ENCODE measurements at regions not wholly inside any gene's neighbourhood (a gene's known extent, or its start where the extent isn't known, plus 50 kb on each side); places are given as distances from the start of the nearest gene placed in this dataset.
"Not testable (repeated sequence)": the region's sequence is repeated elsewhere in the genome, so short reads cannot be mapped to it uniquely, and the experiment has no call there.

DNA sequence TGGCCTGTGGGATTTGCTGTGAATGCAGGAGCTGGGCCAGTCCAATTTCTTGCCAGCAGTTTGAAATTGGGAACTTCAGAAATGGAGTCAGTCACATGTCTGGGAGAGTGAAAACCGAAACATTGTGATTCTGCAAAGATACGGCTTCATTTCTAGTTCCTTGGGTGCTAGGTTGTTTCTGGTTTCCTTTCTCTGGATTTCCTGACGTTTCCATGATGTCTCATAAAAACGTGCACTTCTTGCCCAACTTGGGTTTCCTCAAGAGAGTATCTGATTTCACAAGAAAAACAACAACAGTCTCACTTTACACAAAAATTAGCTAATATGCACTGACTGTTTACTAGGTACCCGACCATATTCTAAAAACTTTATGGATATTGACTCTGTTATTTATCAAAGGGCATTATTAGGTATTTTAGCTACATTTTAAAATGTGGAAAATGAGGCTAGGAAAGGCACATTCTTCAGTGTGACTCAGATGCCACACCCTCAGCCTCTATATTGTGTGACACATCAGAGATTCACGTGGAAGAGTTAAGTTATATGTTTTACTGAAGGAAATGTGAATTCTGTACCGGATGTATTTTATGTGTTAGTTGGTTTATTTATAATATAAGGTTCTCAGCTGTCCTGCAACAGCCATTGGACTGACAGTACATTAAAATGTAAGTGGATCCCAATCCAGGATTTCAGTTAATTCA lies 225.0 kb upstream of the PUDP start:
- no peak for DNase-seq

DNA sequence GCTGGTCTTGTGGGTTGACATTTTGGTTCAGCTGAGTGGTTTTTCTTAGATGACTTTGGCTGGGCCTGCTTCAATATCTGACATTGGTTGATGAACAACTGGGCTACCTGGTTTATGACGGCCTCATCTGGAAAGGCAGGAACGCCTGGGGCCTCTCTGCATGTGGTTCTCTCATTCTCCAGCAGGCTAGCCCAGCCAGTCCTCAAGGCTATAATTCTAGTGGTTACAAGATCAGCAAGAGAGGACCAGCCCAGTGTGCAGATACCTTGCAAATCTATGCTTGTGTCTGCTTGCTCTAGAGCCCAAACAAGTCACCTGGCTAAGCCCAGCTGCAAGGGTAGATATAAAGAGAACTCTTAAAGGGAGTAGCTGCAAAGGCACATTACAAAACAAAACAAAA lies 214.2 kb upstream of the PUDP start:
- DNase-seq, result no peak

DNA sequence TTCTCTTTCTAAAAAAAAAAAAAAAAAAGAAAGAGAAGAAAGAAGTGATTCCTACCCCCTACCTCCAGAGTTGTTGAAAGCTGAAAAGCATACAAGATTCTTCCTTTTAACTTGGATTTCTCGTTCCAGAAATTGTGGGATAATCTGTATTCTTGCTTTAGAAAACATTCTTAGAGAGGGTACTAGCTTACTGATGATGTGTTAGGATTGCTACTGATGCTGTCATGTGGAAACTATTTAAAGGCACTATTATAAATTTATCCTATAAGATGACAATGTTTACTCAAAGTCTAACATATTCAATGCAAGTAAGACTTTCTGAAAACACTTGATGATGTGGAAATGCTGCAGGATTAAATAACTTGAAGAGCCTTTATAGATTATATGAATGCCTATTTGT lies 204.0 kb upstream of the PUDP start:
- no peak for DNase-seq

DNA sequence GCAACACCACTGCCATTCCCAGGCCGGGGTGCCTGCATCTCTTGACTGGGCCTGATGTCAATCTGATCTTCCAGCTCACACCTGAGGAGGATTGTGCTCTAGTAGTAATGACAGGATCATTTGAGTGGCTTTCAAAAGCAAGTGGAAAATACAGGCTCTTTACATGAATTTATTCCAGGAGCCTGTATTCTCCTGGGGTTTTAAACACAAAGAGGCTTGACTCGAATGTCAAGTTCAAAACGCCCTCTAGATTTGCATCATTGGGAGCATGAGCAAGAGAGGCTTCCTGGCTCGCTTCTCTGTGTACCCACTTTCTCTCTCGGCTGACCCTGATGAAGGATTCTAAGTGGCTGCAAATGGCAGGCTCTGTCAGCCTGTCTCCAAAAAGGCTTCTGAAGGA lies 199.5 kb upstream of the PUDP start:
- DNase-seq, result no peak

DNA sequence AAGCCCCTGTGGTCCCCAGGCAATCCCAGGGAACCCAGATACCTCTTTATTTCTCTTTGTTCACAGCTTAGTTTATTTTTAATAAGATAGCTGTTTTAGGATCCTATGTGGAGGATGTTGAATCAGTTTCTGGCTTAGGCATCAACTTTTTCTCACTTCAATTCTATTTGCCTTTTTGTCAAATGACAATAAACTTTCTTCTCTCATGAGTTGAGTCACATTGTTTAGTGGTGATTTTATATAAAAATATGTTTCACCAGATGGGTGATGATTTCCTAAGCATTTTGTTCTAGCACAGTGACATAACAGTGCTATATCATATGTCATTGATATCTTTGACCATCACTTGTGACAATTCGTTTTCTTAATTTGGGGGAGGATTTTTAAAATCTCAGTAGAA lies 198.1 kb upstream of the PUDP start:
- DNase-seq, result no peak

DNA sequence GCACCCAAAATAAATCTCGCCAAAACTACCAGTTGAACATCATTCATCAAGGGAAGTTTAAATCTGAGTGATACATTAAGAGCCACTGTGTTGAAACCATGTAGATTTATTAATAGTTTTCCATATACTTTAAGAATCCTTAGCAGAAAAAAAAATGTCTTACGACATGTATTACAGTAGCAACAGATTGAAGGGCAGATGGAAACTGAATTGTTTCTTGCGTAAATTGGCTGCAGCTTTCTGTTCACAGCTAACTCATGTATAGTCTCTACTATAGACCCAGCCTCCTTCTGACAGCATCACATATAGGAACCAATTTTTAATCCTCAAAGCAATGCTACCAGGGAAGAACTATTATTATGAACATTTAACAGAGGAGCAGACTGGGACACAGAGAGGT lies 195.2 kb upstream of the PUDP start:
- DNase-seq, result no peak

DNA sequence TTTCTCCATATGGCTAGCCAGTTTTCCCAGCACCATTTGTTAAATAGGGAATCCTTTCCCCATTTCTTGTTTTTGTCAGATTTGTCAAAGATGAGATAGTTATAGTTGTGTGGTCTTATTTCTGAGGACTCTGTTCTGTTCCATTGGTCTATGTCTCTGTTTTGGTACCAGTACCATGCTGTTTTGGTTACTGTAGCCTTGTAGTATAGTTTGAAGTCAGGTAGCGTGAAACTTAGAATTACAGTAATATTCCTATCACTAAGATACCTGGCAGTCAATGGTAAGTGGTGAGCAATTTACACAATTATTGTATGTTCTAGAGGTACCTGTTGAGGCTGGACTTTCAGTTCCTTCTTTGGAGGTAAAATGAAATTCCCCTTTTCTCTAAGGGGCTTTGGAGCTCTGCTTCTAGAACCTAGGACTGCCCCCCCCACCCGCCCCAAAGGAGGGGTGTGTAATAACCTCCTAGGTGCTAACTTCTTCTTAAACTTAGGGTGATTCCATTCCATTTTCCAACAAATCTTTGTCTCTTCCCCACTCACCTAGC lies 187.9 kb upstream of the PUDP start:
- not testable (repeated sequence) for DNase-seq

DNA sequence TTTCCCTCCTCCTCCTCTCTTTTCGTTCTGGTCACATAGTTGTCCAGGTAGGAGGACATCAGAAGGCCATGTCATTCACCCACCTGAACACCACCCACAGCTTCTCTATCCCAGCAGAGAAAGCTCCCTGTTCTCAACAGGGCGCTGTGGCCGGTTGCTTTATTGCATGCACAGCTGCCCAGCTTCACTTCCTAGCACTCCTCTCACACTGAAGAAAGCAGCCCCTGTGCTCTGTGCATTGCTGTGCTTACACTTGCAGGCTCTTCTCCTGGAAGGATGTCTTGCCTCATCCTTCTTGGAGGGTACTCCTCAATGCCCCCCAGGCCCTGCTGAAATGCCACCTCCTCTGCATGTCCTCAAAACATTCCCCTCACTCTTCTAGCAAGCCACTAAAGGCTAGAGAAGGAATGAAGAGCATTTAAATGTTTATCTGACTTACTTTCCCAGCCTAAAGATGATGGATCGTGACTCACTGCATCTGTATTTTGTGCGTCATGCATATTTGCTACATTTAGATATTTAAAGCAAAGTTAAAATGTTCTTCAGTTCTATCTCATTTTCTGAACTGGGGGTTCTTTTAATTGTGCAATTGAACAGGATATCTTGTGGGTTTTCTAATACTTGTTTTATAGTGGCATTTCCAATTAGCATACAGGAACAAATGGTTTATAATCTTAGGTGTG lies 186.4 kb upstream of the PUDP start:
- DNase-seq, result no peak

DNA sequence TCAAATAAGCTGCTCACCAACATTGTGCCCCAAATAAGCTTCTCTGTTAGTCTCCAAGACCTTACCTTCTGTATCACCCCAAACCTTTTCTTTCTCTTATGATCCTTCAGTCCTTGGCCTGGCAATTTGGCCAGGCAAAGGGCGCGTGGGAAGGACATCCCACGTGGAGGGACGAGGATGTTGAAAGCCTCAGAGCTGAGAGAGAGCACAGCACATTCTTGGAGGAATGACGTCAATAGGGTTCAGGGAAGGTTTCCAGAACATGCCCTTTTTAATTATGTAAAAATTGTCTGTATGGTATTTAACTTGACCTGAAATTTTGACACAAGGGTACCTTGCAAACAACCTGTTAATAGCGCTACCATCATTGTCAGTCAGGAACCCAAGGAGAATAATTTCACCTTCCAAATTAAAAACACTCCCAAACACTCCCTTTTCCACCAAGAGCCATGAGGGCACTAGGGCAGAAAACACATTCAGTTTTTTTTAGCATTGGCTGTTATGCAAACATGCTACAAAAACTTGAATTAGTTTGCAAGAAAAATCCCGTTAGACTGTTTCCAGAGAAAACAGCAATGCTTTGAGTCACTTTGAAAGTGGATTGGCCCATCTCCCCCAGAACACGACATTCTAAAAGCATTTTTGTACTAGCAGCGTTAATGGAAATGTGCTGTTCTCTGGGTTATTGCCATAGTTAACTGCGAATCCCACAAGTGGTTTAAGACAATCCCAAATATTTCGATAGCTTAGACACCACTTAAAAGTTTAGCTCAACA lies 183.2 kb upstream of the PUDP start:
- DNase-seq, result no peak

DNA sequence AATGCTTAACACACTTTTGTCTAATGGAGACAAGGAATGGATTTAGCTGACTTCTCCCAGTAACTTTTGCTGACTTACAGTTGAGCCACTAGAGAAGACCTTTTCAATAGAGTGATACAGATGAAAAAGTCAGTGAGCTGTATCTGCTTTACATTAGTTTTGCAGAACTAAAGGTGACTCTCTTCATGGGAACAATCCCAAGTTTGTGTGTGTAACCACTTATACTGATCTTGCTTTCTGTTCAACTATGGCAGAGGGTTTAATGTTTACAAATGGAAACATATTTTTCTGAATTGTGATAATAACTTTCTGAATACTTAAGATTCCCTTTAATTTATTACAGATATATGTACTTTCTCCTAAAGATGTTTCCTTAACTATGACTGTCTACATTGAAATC lies 182.6 kb upstream of the PUDP start:
- DNase-seq, result no peak

DNA sequence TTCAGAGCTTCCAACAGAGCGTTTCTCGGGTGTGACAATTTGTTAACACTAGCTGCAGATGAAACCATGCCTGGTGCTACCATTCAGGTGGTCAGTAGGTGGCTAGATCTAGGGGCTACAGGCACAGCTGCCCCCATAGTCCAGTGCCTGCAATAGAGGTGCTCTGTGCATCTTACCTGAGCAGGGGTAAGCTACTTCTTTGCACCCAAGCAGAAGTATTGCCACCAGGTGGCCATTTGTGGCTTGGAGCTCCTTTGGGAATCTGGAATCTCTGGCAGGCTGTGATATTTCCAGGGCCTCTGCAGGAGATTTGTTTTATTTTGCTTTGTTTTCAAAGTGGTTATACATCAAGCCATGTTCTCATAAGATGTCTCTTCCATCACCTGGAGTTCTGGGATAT lies 170.7 kb upstream of the PUDP start:
- no peak for DNase-seq

DNA sequence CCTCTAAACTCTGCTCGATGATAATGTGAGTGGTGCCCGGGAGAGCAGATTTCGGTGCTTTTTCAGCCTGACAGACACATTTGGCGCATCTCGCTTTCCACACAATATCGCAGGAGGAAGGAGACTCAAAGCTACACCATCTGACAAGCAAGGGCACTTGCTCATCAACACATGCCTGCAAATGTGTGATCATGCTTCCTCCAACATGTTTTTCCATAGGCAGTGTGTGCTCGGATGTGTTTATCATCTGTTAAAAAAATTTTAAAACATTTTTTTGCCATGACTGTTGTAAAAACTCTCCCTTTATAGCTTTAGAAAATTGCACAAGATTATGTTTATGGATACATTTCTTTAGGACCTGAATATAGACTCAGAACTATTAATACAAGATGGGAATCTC lies 170.3 kb upstream of the PUDP start:
- DNase-seq, result no peak

DNA sequence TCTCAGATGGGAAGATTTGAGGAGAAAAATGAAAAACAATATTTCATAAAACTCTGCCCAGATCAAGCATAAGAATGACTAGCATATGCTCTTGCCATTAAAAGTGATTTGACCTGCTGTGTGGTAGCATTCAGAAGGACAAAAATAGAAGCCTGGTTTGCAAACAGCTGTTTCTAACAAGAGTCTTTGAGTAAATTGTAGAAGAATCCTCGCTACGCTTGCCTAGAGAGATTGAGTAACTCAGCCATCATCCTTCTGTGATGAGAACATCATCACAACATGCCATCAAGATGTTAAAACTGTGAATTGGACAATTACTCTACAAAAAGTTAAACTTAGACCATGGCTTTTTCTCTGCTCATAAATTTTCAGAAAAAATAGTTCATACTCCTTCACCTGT lies 168.9 kb upstream of the PUDP start:
- DNase-seq, result no peak

DNA sequence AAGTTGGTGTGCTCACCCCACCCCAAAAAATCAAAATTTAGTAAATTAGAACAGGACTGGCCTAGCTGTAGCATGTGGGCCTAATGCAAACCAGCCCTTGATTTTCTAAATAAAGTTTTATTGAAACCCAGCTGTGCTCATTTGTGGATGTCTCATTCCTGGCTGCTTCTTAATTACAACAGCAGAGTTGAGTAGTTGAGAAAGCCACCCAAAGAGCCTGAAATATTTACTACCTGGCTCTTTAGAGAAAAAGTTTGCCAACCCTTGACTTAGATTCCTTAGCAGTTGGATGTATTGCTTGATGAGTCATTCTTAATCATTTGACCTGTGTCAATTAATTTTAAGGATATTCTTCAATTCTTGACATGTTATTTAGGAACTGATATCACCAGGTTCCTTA lies 168.3 kb upstream of the PUDP start:
- DNase-seq, result no peak

DNA sequence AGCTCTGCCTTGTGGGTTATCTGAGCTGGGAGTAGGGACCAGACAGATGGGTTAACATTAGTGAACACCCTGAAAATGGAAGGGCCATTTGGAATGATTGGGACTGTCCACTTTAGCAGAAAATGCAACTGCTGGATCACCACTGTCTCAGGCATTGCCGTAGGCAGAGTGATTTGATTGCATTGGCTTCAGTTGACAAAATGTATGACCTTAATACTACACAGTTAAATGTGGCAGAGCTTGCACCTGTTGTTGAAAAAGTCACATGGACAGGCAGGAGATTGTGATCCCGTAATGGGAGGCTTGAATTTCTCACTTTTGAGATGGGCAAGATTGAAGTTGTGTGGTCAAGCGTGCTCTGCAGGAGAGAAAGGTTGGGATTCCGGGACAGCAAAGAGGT lies 166.5 kb upstream of the PUDP start:
- no peak for DNase-seq

DNA sequence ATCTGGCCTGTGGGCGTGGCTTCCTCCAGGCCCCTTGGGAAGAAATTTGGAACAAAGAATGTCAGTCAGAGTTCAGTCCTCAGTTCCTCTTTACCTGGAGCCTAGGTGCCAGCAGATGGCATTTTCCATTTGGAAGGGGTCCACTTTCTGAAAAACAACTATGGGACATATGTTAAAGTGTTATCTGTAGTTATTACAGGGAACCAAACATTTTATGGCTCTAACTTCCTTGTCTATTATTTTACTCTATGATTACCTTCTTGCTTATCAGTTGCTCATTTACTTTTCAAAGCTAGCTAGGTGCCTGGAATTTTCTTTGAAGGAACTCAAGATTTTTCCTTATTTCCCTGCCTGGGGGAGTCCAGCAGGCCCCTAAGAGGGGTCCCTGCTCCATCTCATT lies 159.8 kb upstream of the PUDP start:
- DNase-seq, result no peak

DNA sequence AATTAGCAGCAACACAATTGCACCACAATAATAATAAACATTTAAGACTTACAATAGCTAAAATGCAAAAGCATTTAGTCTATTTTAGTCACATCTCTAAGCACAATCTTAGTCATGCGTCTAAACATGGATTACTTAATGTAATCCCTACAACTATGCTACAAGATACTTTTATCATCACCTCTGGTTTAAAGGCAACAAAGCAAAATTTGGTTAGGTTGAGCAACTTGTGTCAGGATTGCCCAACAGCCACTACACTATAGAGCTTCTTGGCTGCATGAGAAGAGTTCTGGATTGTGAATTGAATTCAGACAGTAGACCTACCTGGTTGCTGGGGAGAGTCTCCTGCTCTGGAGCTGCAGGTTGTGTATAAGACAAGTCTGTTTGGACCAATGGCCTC lies 146.5 kb upstream of the PUDP start:
- no peak for DNase-seq

DNA sequence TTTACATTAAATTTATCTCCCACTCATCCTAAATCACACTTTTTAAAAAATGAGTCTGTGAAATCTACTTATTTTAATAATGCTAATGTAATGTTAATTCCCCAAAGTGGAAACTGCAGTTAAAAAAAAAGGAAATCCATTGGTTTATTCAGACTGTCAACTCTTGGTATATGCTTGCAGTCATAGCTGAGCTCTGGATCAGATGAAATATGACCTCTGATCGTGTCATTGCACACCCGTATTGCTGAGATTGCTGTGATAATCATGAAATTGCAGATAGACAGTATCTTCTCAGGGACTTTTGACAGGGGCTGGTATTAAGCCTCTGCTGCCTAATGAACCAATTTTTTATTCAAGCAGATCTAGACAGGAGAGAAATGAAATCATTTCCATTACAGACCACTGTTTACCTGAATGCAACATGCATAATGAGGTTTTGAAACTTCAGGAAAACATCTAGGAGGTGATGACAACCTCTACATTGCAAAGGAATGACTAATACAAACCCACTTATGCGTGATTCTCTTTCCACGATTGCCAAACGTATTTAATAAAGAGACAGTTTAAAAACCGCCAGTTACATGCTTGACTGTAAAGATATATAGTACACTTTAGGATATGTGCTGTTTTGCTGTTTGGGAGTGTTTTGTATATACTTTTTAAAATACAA lies 138.3 kb upstream of the PUDP start:
- no peak for DNase-seq

DNA sequence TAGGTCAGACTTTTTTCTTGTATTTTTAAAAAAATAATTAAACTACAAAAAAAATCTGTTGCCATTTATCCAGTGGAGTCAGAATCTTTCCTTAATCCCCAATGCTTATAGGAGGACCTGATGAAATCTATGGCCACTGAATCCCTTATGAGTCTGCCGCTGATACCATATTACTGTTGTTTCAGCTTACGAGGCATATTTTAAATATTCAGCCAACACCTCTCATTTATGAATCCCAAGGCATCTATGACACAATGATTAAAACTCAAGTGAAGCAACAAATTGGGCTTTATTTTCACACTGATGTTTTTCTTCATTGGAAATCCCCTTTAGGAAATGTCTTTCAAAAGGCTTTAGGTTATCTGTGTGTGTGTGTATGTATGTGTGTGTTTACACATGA lies 137.8 kb upstream of the PUDP start:
- DNase-seq, result no peak

DNA sequence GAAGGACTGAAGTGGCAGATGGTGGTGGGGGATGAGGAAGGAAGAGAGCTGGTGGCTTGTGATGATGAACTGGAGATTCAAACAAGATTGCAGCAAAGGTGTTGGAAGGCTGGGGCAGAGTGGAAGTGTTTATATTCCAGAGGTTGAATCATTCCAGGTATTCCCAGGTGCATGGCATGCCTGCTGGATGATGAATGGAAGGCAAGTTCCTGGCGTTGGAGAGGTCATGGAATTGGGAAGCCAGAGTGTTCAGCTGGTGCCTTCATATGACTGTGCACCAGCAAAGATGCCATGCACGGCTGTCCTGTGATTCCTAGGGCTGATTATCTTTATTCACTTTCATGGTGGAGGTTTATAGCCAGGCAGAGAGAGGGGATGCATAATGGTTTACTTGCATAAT lies 135.8 kb upstream of the PUDP start:
- no peak for DNase-seq

DNA sequence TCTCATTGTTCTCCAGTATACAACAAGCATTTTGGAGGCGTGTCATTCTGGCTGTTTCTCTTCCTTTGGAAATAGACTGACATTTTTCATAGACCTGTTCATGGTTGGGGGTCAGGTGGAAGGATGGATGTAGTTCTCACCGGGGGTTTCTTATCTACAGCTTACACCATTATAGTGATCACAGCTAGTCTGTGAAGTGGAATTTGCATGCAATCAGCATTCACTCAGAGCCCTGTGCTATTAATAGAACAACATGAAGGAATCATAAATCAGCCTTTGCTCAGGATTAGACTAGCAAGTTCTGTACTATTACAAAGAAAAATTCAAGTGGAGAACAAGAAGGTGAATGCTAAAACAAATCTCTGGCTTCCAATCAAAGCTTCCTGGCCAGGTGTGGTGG lies 132.6 kb upstream of the PUDP start:
- no peak for DNase-seq

DNA sequence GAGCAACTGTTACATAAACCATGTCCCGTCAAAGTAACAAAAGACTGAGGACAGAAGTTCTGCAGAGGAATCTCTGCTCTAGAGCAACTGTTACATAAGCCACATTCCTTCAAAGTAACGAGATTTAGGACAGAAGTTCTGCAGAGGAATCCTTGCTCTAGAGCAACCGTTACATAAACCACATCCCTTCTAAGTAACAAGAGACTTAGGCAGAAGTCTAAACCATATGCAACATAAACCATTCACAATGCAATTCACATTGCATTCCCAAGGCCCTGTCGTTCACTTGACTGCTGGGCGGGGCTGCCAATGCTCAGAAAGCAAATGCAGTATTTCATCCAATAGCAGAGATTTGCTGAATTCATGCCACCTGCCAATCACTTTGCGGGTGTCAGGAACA lies 124.4 kb upstream of the PUDP start:
- no peak for DNase-seq

DNA sequence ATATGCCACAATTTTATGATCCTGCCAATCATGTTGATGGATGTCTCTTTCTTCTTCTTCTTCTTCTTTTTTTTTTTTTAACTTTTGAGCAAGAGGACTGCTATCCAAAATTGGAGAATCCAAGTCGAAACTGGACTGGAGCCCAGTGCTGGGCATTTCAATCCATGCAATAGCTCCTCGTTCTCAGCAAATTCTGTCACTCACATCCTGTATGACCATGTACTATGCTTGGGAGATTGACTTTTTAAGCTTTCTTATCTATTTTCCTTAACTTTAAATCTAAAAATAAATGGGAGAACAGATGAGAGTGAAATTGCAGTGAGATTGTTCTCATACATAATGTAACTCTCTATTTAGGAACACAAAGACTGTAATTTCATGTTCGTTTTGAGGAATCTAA lies 123.0 kb upstream of the PUDP start:
- DNase-seq, result no peak

DNA sequence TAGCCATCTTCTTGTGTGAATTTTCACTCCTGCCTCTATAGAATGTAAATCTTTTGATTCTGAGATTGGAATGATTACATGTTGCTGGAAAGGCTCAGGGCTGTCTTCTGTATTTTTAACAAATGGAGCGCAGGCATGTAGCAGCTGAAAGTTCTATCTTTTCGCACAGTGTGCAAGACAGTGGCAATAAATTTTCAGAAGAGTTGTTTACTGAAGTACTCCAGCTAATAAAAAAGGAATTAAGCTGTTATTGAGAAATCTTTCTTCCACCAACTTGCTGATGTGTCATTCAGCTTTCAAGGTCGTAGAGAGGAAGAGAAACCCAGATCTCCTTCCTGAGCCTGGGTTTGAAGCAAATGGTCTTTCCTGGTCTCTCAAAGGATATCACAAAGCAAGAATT lies 122.0 kb upstream of the PUDP start:
- DNase-seq, result no peak

Data from NCI-H774 (cell line).